Neutrophil (primary cell): ENCODE measurements at regions not wholly inside any gene's neighbourhood (a gene's known extent, or its start where the extent isn't known, plus 50 kb on each side); places are given as distances from the start of the nearest gene placed in this dataset.

Source experiments
- H3K27ac ChIP-seq: fragments of 200-600 bp; sonication (generic); 2 replicates; pipeline ENCODE4 v1.5.1; 2016; ENCODE audit warnings: mild to moderate bottlenecking, moderate library complexity
- H3K27me3 ChIP-seq: fragments of 200-600 bp; sonication (generic); 2 replicates; pipeline ENCODE4 v1.6.0; 2016; ENCODE audit warnings: mild to moderate bottlenecking
- H3K36me3 ChIP-seq: fragments of 200-600 bp; sonication (generic); 2 replicates; pipeline ENCODE4 v1.5.1; 2017
- H3K4me1 ChIP-seq, 2 experiments: fragments of 200-600 bp in 1 of 2; sonication (generic) in 1 of 2; 1 replicate in 1 of 2; 2 replicates in 1 of 2; pipeline versions ENCODE4 v1.5.1 to v1.6.1; 2013 to 2016; ENCODE audit warnings: low read depth in 1 of 2, low read length in 1 of 2, mild to moderate bottlenecking in 1 of 2, moderate library complexity in 1 of 2; ENCODE audit not compliant: control insufficient read depth in 1 of 2, insufficient read depth in 1 of 2
- H3K4me3 ChIP-seq, 2 experiments: fragments of 200-600 bp in 1 of 2; sonication (generic) in 1 of 2; 1 replicate in 1 of 2; 2 replicates in 1 of 2; pipeline ENCODE4 v1.5.1; 2013 to 2016; ENCODE audit warnings: low read depth in 1 of 2, low read length in 1 of 2, mild to moderate bottlenecking in 1 of 2, moderate library complexity in 1 of 2
- H3K9me3 ChIP-seq: fragments of 200-600 bp; sonication (generic); 2 replicates; pipeline ENCODE4 v1.5.1; 2016
- CTCF ChIP-seq: fragments of 200-600 bp; sonication (generic); IDR thresholded peaks from 2 replicates; pipeline ENCODE4 v1.5.1; 2016; ENCODE audit warnings: antibody characterized with exemption

GRCh38 chr2:177320596-177320995 is 56.1 kb upstream of the NFE2L2 start:
- TF ChIP-seq CTCF, result no peak
- Histone ChIP-seq H3K27ac (no peak overlapping the region), H3K27me3 (no peaks in the 10 kb centered on the region), H3K36me3 (peaks cover 14% of the 10 kb centered on the region), H3K9me3 (no peaks in the 10 kb centered on the region), H3K4me1 (no peaks in the 10 kb centered on the region), H3K4me3 (no peak overlapping the region)

GRCh38 chr2:177322801-177323261 is 58.3 kb upstream of the NFE2L2 start:
- Histone ChIP-seq H3K4me1 (no peaks in the 10 kb centered on the region), H3K36me3 (peaks cover 14% of the 10 kb centered on the region), H3K9me3 (no peaks in the 10 kb centered on the region), H3K4me3 (no peak overlapping the region), H3K27me3 (no peaks in the 10 kb centered on the region), H3K27ac (no peak overlapping the region)
- no peak for TF ChIP-seq CTCF

- no peak overlapping the region for H3K27ac ChIP-seq
- TF ChIP-seq CTCF, result no peak
- no peak overlapping the region for H3K4me3 ChIP-seq
- H3K36me3 ChIP-seq, result peaks cover 14% of the 10 kb centered on the region
- no peaks in the 10 kb centered on the region for H3K4me1 ChIP-seq
- no peaks in the 10 kb centered on the region for H3K9me3 ChIP-seq
- H3K27me3 ChIP-seq, result no peaks in the 10 kb centered on the region
Observed at GRCh38 chr2:177324797-177325196, 60.3 kb upstream of the NFE2L2 start.

- no peak for TF ChIP-seq CTCF
- H3K9me3 ChIP-seq, result no peaks in the 10 kb centered on the region
- H3K36me3 ChIP-seq, result peaks cover 14% of the 10 kb centered on the region
- H3K27ac ChIP-seq, result no peak overlapping the region
- no peaks in the 10 kb centered on the region for H3K27me3 ChIP-seq
- no peak overlapping the region for H3K4me3 ChIP-seq
- H3K4me1 ChIP-seq, result no peaks in the 10 kb centered on the region
Observed at GRCh38 chr2:177325554-177325953, 61.0 kb upstream of the NFE2L2 start.

GRCh38 chr2:177326005-177326404 is 61.5 kb upstream of the NFE2L2 start:
- Histone ChIP-seq H3K9me3 (no peaks in the 10 kb centered on the region), H3K27ac (no peak overlapping the region)

More at GRCh38 chr2:177326005-177326404, 61.5 kb upstream of the NFE2L2 start:
- no peak overlapping the region for H3K4me3 ChIP-seq
- H3K36me3 ChIP-seq, result peaks cover 14% of the 10 kb centered on the region
- H3K4me1 ChIP-seq, result no peaks in the 10 kb centered on the region
- TF ChIP-seq CTCF, result no peak
- H3K27me3 ChIP-seq, result no peaks in the 10 kb centered on the region
